GM23248 (cell line): ENCODE measurements at regions not wholly inside any gene's neighbourhood (a gene's known extent, or its start where the extent isn't known, plus 50 kb on each side); places are given as distances from the start of the nearest gene placed in this dataset.

Experiments
- DNase-seq: peaks from one replicate; pipeline ENCODE4 v3.0.0-alpha.2; 2015
- H2AFZ ChIP-seq: fragments of 200-600 bp; sonication (generic); 2 replicates; pipeline ENCODE4 v1.6.1; 2016; ENCODE audit warnings: antibody characterized with exemption
- H3F3A ChIP-seq: fragments of 200-600 bp; sonication (generic); 2 replicates; pipeline ENCODE4 v1.6.1; 2016; ENCODE audit warnings: mild to moderate bottlenecking, antibody characterized with exemption, mixed run types; ENCODE audit not compliant: insufficient read depth
- H3K27ac ChIP-seq: fragments of 200-600 bp; sonication (generic); 2 replicates; pipeline ENCODE4 v1.5.1; 2016; ENCODE audit warnings: mild to moderate bottlenecking
- H3K27me3 ChIP-seq: fragments of 200-600 bp; sonication (generic); replicated peaks from 2 replicates; pipeline ENCODE4 v1.6.1; 2016; ENCODE audit warnings: mild to moderate bottlenecking; ENCODE audit not compliant: insufficient read depth
- H3K36me3 ChIP-seq: fragments of 200-600 bp; sonication (generic); 2 replicates; pipeline ENCODE4 v1.6.1; 2016; ENCODE audit warnings: low read depth, mild to moderate bottlenecking
- H3K4me1 ChIP-seq: fragments of 200-600 bp; sonication (generic); 2 replicates; pipeline ENCODE4 v1.6.1; 2016; ENCODE audit warnings: mild to moderate bottlenecking; ENCODE audit not compliant: insufficient read depth
- H3K4me2 ChIP-seq: fragments of 200-600 bp; sonication (generic); one replicate; pipeline ENCODE4 v1.6.1; 2016; ENCODE audit warnings: mild to moderate bottlenecking; ENCODE audit not compliant: unreplicated experiment
- H3K4me3 ChIP-seq: fragments of 200-600 bp; sonication (generic); 2 replicates; pipeline ENCODE4 v1.5.1; 2016; ENCODE audit warnings: mild to moderate bottlenecking
- H3K79me2 ChIP-seq: fragments of 200-600 bp; sonication (generic); 2 replicates; pipeline ENCODE4 v1.6.1; 2016; ENCODE audit warnings: mild to moderate bottlenecking; ENCODE audit not compliant: insufficient read depth
- H3K9ac ChIP-seq: fragments of 200-600 bp; sonication (generic); 2 replicates; pipeline ENCODE4 v1.6.1; 2016; ENCODE audit warnings: mild to moderate bottlenecking
- H3K9me2 ChIP-seq: fragments of 200-600 bp; sonication (generic); 2 replicates; pipeline ENCODE4 v1.6.1; 2016; ENCODE audit warnings: mixed run types, mild to moderate bottlenecking, moderate library complexity; ENCODE audit not compliant: insufficient read depth
- H3K9me3 ChIP-seq: fragments of 200-600 bp; sonication (generic); one replicate; pipeline ENCODE4 v1.6.1; 2017; ENCODE audit warnings: low read depth
- H4K20me1 ChIP-seq: fragments of 200-600 bp; sonication (generic); 2 replicates; pipeline ENCODE4 v1.6.0; 2016; ENCODE audit not compliant: insufficient read depth
- EZH2 ChIP-seq: fragments of 200-600 bp; sonication (generic); IDR thresholded peaks from 2 replicates; pipeline ENCODE4 v1.6.1; 2018; ENCODE audit warnings: antibody characterized with exemption, mild to moderate bottlenecking; ENCODE audit not compliant: insufficient read depth, poor library complexity, severe bottlenecking
- EZH2phosphoT487 ChIP-seq: fragments of 200-600 bp; sonication (generic); IDR thresholded peaks from 2 replicates; pipeline ENCODE4 v1.6.1; 2018; ENCODE audit warnings: antibody characterized with exemption, moderate library complexity, mild to moderate bottlenecking, low read depth; ENCODE audit not compliant: insufficient read depth
- WGBS, 2 experiments: methylation state at CpG; one replicate each; pipeline ENCODE4 v1.1.6; 2015 to 2017; ENCODE audit warnings: low lambda C conversion rate in 2 of 2, low coverage in 1 of 2; ENCODE audit errors: missing lambda C conversion rate in 2 of 2; 5-methylcytosine and 5-hydroxymethylcytosine counted together
- in situ Hi-C: fragments of 300-500 bp; cut with MboI; formaldehyde crosslinking; loops from 2 replicates; pipeline ENCODE4 v1.15.0; 2020

DNA sequence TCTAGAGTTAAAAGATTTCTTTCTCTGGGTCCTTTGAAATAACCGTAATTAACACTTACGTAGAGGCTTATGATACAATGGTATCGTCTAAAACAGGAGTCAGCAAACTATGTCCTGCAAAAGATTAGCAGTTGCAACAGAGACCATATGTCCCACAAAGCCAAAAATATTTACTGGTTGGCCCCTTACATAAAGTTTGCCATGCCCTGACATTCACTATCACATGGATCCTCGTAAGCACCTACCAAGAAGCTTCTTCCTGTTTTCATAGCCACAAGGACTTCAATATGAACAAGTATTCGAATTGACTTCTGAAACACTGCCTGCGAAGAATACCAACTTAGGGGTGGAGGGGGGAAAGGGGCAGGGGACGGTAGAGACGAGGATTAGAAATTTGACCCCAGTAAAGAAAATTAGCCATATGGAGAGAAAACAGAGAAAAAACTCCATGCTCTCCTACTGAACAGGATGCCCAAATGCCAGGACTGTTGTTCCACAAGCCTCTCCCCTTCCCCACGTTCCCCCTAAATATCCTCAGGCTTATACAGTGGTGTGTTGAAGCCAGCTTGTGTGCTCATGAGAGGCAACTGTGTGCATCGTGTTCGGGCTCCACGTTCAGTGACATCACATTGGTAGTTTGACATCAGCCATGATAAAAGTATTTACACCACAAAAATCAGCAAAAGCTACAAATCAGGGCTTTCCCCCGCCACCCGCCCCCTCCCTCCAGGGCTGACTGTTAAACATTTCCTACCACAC is 144.1 kb upstream of the HES1 start:
- Histone ChIP-seq H3K9ac (no peak overlapping the region), H3F3A (no peaks in the 10 kb centered on the region), H3K36me3 (no peaks in the 10 kb centered on the region), H3K4me1 (no peaks in the 10 kb centered on the region), H4K20me1 (no peaks in the 10 kb centered on the region), H2AFZ (no peak overlapping the region), H3K79me2 (no peaks in the 10 kb centered on the region), H3K27ac (no peak overlapping the region), H3K4me2 (no peak overlapping the region), H3K27me3 (peaks cover 34% of the 10 kb centered on the region), H3K9me3 (no peaks in the 10 kb centered on the region), H3K4me3 (no peak overlapping the region), H3K9me2 (no peaks in the 10 kb centered on the region)
- in situ Hi-C loops = no loop called here
- DNase-seq = no peak
- TF ChIP-seq EZH2 = no peak
- 69 to 73% methylated on average over 13 to 14 of the region's 14 CpGs for WGBS, 2 experiments

DNA sequence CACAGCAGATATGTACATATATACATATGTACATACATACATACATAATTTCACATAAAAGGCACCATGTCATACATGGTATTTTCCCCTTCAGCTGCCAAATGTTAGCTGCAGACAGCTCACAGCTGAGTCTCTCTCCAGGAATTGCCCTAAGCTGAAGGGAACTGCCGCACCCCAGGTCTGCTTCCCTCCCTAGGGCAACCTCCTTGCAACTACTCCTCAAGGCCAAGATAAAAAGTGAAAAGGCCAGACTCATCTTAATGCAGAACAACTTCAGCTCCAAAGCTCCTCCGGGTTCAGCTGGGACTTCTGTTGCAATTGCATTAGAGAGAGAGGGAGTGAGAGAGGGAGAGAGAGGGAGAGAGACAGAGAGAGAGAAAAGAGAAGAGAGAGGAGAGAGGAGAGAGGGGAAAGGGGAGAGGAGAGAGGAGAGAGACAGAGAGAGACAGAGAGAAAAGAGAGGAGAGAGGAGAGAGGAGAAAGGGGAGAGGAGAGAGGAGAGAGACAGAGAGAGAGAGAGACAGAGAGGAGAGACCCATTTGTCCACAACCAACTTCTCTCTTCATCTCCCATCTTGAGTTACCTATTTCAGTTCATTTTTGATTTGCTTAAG is 143.4 kb upstream of the HES1 start:
- Histone ChIP-seq H3K36me3 (no peaks in the 10 kb centered on the region), H3K4me2 (no peak overlapping the region), H3K79me2 (no peaks in the 10 kb centered on the region), H3K27me3 (peaks cover 30% of the 10 kb centered on the region), H3F3A (no peaks in the 10 kb centered on the region), H4K20me1 (no peaks in the 10 kb centered on the region), H3K9ac (no peak overlapping the region), H3K9me2 (no peaks in the 10 kb centered on the region), H2AFZ (no peak overlapping the region), H3K4me1 (peaks cover 3% of the 10 kb centered on the region; the same call in 1 of the 2 replicates), H3K4me3 (no peak overlapping the region), H3K27ac (no peak overlapping the region), H3K9me3 (no peaks in the 10 kb centered on the region)
- TF ChIP-seq EZH2phosphoT487 (no peak), EZH2 (no peak)
- 49 to 60% methylated on average over 2 of the region's 2 CpGs for WGBS, 2 experiments
- in situ Hi-C loops = no loop called here
- no peak for DNase-seq

DNA sequence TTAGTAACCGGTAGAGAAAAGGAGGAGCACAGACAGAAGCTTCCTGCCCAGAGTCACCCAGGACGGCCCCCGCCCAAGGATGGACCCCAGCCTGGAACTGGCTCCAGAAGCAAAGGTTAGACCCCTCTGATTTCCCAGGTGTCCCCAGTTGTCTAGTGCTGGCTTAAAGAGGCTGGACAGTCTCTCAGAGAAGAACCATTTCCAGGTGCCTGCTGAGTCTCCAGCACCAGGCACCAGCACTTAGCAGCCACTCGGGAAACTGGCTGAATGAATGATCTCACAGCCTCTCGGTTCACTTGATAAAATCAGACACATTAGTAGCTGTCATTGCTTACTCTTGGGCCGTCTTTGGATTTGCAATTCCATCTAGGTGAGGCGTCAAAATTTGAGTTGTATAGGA is 139.7 kb upstream of the HES1 start:
- in situ Hi-C loops = no loop called here
- H4K20me1 ChIP-seq = no peaks in the 10 kb centered on the region
- DNase-seq = no peak
- H3K4me1 ChIP-seq = peaks cover 5% of the 10 kb centered on the region; the same call in 1 of the 2 replicates
- H3K27me3 ChIP-seq = peaks cover 12% of the 10 kb centered on the region
- H3F3A ChIP-seq = no peaks in the 10 kb centered on the region
- no peaks in the 10 kb centered on the region for H3K9me2 ChIP-seq
- no peaks in the 10 kb centered on the region for H3K79me2 ChIP-seq
- TF ChIP-seq EZH2 = no peak
- TF ChIP-seq EZH2phosphoT487 = no peak
- no peak overlapping the region for H3K27ac ChIP-seq
- 82 to 88% methylated on average over 7 of the region's 7 CpGs for WGBS, 2 experiments
- no peak overlapping the region for H3K9ac ChIP-seq
- no peaks in the 10 kb centered on the region for H3K36me3 ChIP-seq
- H3K9me3 ChIP-seq = no peaks in the 10 kb centered on the region
- no peak overlapping the region for H3K4me2 ChIP-seq
- H2AFZ ChIP-seq = no peak overlapping the region
- H3K4me3 ChIP-seq = no peak overlapping the region

DNA sequence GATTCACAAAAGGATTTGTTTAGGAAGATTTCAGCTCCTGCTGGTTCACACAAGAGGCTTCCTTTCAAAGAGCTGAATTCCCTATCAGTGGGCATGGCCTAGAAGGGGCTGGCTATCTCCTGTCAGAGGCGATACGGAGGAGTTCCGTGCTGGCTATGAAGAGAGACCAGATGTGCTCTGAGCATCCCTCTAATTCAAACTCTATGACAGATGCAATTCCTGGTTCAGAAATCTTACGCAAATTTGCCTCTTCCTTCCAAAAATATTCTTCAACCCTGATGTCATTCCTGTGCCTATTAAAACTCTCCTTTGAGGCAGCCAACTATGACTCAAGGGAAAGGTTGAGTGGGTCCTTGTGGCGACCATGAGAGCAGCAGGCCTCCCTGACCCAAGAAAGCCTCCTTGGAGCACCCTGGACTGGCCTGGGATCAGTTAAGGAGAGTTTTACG is 139.3 kb upstream of the HES1 start:
- in situ Hi-C loops = no loop called here
- Histone ChIP-seq H3K4me1 (peaks cover 5% of the 10 kb centered on the region; the same call in 1 of the 2 replicates), H3K9me3 (no peaks in the 10 kb centered on the region), H3K9ac (no peak overlapping the region), H3K36me3 (no peaks in the 10 kb centered on the region), H3K4me2 (no peak overlapping the region), H2AFZ (no peak overlapping the region), H3K9me2 (no peaks in the 10 kb centered on the region), H4K20me1 (no peaks in the 10 kb centered on the region), H3K79me2 (no peaks in the 10 kb centered on the region), H3K4me3 (no peak overlapping the region), H3K27ac (no peak overlapping the region), H3F3A (no peaks in the 10 kb centered on the region), H3K27me3 (peaks cover 12% of the 10 kb centered on the region)
- TF ChIP-seq EZH2phosphoT487 (no peak), EZH2 (no peak)
- DNase-seq = peak; percentile 73
- 40 to 50% methylated on average over 6 of the region's 6 CpGs for WGBS, 2 experiments
